ENCODE measurements at regions not wholly inside any gene's neighbourhood (a gene's known extent, or its start where the extent isn't known, plus 50 kb on each side); places are given as distances from the start of the nearest gene placed in this dataset.

- TF ChIP-seq CTCF (IDR thresholded peaks at IDR 0.05; ENCODE audit: insufficient read depth, low read length, poor library complexity, severe bottlenecking) (no peak), EZH2phosphoT487 (conservative IDR thresholded peaks at IDR 0.05; ENCODE audit: low read length) (no peak)
These were observed 436.3 kb upstream of the PAPPA start for GRCh38 chr9:115717298-115717697.
